B cell (primary cell): ENCODE measurements at regions not wholly inside any gene's neighbourhood (a gene's known extent, or its start where the extent isn't known, plus 50 kb on each side); places are given as distances from the start of the nearest gene placed in this dataset.

ENCODE experiments used
- CTCF ChIP-seq: fragments of 200-600 bp; IDR thresholded peaks from one replicate; pipeline ENCODE4 v1.8.0; 2022; ENCODE audit warnings: antibody characterized with exemption, mild to moderate bottlenecking
- EZH2 ChIP-seq: IDR thresholded peaks from 2 replicates; pipeline ENCODE4 v1.6.1; 2012; ENCODE audit warnings: borderline replicate concordance, low read depth, mild to moderate bottlenecking, moderate library complexity, low read length; ENCODE audit not compliant: insufficient read depth, poor library complexity, severe bottlenecking

GRCh38 chr7:32241636-32242035 lies 171.4 kb upstream of the PDE1C start:
- TF ChIP-seq CTCF (no peak), EZH2 (no peak)
